HG03520 (cell line): ENCODE measurements at regions not wholly inside any gene's neighbourhood (a gene's known extent, or its start where the extent isn't known, plus 50 kb on each side); places are given as distances from the start of the nearest gene placed in this dataset.

Experiments
- ATAC-seq: cut with Tn5 transposase; IDR thresholded peaks from one replicate; pipeline ENCODE4 v1.9.1; 2021; ENCODE audit warnings: mild to moderate bottlenecking, moderate library complexity; ENCODE audit not compliant: unreplicated experiment

- no peak for ATAC-seq
Measured at GRCh38 chr10:33820531-33820930, 486.1 kb upstream of the NRP1 start.

- ATAC-seq = no peak
Measured at GRCh38 chr10:33819206-33819605, 484.7 kb upstream of the NRP1 start.

- ATAC-seq = no peak
Measured at GRCh38 chr10:33818343-33818742, 483.9 kb upstream of the NRP1 start.

- no peak for ATAC-seq
Measured at GRCh38 chr10:33817605-33818004, 483.1 kb upstream of the NRP1 start.

- no peak for ATAC-seq
Measured at GRCh38 chr10:33815776-33816175, 481.3 kb upstream of the NRP1 start.

- no peak for ATAC-seq
Measured at GRCh38 chr10:33813871-33814270, 479.4 kb upstream of the NRP1 start.

- no peak for ATAC-seq
Measured at GRCh38 chr10:33813415-33813814, 478.9 kb upstream of the NRP1 start.

- no peak for ATAC-seq
Measured at GRCh38 chr10:33812586-33812985, 478.1 kb upstream of the NRP1 start.

- no peak for ATAC-seq
Measured at GRCh38 chr10:33810986-33811385, 476.5 kb upstream of the NRP1 start.

GRCh38 chr10:33809732-33810131, 475.3 kb upstream of the NRP1 start:
- no peak for ATAC-seq

- ATAC-seq = no peak
Measured at GRCh38 chr10:33808475-33808874, 474.0 kb upstream of the NRP1 start.

GRCh38 chr10:33807531-33808359, 473.3 kb upstream of the NRP1 start:
- ATAC-seq = no peak

- no peak for ATAC-seq
Measured at GRCh38 chr10:33805831-33806230, 471.4 kb upstream of the NRP1 start.

- ATAC-seq = no peak
Measured at GRCh38 chr10:33804584-33804983, 470.1 kb upstream of the NRP1 start.

- ATAC-seq = no peak
Measured at GRCh38 chr10:33803248-33803647, 468.8 kb upstream of the NRP1 start.

- no peak for ATAC-seq
Measured at GRCh38 chr10:33802566-33802965, 468.1 kb upstream of the NRP1 start.

GRCh38 chr10:33801705-33802104, 467.2 kb upstream of the NRP1 start:
- no peak for ATAC-seq

- ATAC-seq = no peak
Measured at GRCh38 chr10:33800986-33801385, 466.5 kb upstream of the NRP1 start.

GRCh38 chr10:33800545-33800944, 466.1 kb upstream of the NRP1 start:
- ATAC-seq = no peak

GRCh38 chr10:33799944-33800323, 465.5 kb upstream of the NRP1 start:
- no peak for ATAC-seq

- ATAC-seq = no peak
Measured at GRCh38 chr10:33799281-33799943, 464.9 kb upstream of the NRP1 start.

GRCh38 chr10:33798754-33799153, 464.3 kb upstream of the NRP1 start:
- no peak for ATAC-seq
